ENCODE measurements at regions not wholly inside any gene's neighbourhood (a gene's known extent, or its start where the extent isn't known, plus 50 kb on each side); places are given as distances from the start of the nearest gene placed in this dataset.

DNA sequence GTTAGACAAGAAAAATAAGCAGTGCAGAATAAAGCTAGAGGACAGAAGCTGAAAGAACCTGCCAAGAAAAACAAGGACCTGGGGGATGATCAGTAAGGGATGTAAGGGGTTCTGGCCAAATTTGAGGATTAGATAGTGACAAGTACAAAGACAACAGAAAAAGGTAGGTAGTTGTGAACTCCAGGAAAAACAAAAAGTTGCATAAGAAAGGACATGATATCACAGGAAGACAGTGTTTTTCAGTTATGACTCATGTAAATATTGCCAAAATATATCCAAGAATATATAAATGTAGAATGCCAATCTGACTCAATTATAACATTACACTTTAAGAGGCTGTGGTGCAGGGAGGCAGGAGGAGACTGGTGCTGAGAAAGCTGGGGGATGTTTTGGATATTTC lies 209.8 kb upstream of the SH3BP4 start:
- DNase-seq (ENCODE audit: low read depth) = no peak

DNA sequence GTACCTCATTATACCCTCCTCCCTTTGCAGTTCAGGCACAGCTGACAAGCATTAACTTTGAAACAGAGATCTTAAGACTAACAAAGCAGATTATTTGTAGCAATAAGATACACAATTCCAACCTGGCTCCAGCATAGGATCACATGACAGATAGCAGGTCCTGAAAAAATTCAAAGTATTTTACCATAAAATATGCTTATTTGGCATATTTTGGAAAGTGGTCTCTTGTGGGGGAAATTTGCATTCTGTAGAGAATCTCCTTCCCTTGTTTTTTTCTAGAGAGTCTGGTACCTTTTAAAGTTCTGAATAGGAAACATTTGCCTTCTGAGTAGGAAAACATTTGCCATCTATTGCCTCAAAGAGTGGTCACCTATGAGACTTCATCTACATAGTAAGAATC lies 212.8 kb upstream of the SH3BP4 start:
- no peak overlapping the region for H3K4me3 ChIP-seq (ENCODE audit: low read depth, low read length)
- no peak for DNase-seq (ENCODE audit: low read depth)

More for the DNA sequence above, 209.8 kb upstream of the SH3BP4 start:
- H3K4me3 ChIP-seq (ENCODE audit: low read depth, low read length) = no peak overlapping the region

- H3K4me3 ChIP-seq (ENCODE audit: low read depth, low read length) = no peak overlapping the region
Observed at GRCh38 chr2:234735829-234736228, 216.0 kb upstream of the SH3BP4 start.

DNA sequence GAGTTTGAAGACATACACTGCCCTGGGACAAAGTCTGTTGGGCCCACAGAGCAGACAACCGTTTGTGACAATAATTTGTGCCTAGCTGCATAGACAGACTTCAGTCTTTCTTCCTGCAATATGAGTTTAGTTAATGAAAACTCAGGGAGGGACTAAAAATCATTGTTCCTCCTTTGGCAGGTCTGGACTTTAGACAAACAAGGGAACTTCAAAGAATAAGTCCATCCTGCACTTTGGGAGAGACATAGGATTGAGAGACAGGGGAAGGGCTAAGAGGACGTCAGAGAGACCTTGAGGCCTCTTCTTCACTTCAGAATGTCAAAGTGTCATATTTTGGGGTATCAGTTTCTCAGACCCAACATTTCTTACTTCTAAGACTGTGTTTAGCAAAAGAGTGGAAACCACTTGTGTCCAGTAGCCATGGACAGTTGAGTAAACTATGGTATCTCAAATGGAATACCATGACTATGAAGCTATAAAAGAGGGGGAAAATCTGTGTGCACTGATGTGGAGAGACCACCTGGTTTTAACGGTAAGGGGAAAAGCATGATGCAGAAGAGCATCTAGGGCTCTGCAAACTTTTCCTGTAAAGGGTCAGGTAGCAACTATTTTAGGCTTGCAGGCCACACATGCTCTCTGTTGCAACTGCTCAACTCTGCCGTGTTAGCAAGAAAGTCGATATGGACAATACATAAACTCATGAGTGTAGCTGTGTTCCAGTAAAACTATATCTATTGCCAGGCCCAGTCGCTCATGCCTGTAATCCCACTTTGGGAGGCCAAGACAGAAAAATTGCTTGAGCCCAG lies 217.8 kb upstream of the SH3BP4 start:
- no peak for DNase-seq (ENCODE audit: low read depth)
- no peak overlapping the region for H3K4me3 ChIP-seq (ENCODE audit: low read depth, low read length)

More at GRCh38 chr2:234735829-234736228, 216.0 kb upstream of the SH3BP4 start:
- no peak for DNase-seq (ENCODE audit: low read depth)

DNA sequence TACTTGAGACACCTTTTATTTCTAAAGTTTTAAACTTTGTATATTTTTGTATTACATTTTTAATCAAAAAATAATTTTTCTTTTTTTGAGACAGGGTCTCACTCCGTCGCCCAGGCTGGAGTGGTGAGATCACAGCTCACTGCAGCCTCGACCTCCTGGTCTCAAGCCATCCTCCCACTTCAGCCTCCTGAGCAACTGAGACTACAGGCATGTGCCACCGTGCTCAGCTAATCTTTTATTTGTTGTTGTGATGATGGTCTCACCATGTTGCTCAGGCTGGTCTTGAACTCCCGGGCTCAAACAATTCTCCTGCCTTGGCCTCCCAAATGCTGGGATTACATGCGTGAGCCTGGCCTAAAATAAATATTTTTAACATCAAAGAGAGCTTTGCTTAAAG lies 218.7 kb upstream of the SH3BP4 start:
- no peak overlapping the region for H3K4me3 ChIP-seq (ENCODE audit: low read depth, low read length)
- DNase-seq (ENCODE audit: low read depth) = no peak

- no peak for DNase-seq (ENCODE audit: low read depth)
Observed at GRCh38 chr2:234732404-234733092, 219.3 kb upstream of the SH3BP4 start.

GRCh38 chr2:234731236-234731635 lies 220.6 kb upstream of the SH3BP4 start:
- DNase-seq (ENCODE audit: low read depth) = no peak
- no peak overlapping the region for H3K4me3 ChIP-seq (ENCODE audit: low read depth, low read length)

More at GRCh38 chr2:234732404-234733092, 219.3 kb upstream of the SH3BP4 start:
- no peak overlapping the region for H3K4me3 ChIP-seq (ENCODE audit: low read depth, low read length)

DNA sequence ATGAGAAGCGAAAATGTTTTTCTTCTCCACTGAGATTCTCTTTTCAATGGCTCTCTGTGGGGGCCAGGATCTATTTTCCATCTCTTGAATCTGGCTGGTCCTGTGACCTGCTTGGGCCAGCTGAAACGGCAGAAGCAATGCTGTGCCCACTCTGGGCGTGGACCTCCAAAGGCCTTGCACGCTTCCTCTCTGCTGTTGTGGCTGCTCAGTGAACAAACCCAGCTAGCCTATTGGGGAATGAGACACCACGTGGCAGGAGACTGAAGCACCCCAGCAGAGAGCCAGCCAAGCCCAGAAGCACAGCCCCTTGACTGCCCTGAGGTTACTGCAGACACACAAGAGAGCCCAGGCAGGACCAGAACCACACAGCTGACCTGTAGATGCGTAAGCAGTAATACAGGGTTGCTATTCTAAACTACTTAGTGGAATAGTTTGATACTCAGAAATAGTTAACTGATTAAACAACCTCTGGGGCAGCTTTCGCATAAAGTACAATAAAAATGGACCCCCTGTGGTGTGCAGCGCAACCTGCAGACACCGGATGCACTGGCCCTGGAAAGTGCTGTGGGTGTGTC lies 221.7 kb upstream of the SH3BP4 start:
- no peak overlapping the region for H3K4me3 ChIP-seq (ENCODE audit: low read depth, low read length)
- no peak for DNase-seq (ENCODE audit: low read depth)

DNA sequence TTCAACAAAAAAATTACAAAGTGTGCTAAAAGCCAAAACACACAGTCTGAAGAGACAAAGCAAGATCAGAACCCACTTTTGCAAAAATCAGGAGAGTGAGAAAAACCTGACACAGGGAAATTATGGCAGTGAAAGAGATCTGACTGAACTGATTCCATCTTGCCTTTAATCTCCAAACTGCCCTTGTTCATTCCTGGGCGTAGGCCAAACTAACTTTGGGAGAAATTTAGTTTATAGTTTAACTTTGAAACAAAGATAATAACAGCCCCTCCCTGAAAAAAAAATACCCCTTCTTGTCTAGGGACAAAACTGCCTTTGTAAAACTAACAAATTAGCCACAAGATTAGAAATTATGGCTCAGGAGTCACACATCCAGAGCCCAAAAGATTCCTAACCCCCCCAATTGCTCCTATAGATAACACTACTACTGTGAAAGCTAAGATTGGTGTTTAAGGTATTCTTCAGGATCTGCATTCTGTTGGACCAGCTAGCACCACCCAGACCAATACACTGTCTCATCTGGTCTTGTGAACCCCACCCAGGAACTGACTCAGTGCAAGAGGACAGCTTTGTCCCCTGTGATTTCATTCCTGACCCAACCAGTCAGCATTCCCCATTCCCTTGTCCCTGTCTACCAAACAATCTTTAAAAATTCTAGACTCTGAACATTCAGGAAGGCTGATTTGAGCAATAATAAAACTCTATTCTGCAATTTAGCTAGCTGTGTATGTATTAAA lies 226.1 kb upstream of the SH3BP4 start:
- no peak for DNase-seq (ENCODE audit: low read depth)
- H3K4me3 ChIP-seq (ENCODE audit: low read depth, low read length) = no peak overlapping the region

GRCh38 chr2:234724850-234725249 lies 227.0 kb upstream of the SH3BP4 start:
- H3K4me3 ChIP-seq (ENCODE audit: low read depth, low read length) = no peak overlapping the region
- no peak for DNase-seq (ENCODE audit: low read depth)

- DNase-seq (ENCODE audit: low read depth) = no peak
- H3K4me3 ChIP-seq (ENCODE audit: low read depth, low read length) = no peak overlapping the region
Observed at GRCh38 chr2:234723400-234723799, 226.5 kb upstream of the ARL4C start.

GRCh38 chr2:234722176-234722575 lies 225.3 kb upstream of the ARL4C start:
- DNase-seq (ENCODE audit: low read depth) = no peak
- no peak overlapping the region for H3K4me3 ChIP-seq (ENCODE audit: low read depth, low read length)

GRCh38 chr2:234719116-234719716 lies 222.3 kb upstream of the ARL4C start:
- DNase-seq (ENCODE audit: low read depth) = no peak
- no peak overlapping the region for H3K4me3 ChIP-seq (ENCODE audit: low read depth, low read length)

- H3K4me3 ChIP-seq (ENCODE audit: low read depth, low read length) = no peak overlapping the region
- no peak for DNase-seq (ENCODE audit: low read depth)
Observed at GRCh38 chr2:234716271-234716670, 219.4 kb upstream of the ARL4C start.

DNA sequence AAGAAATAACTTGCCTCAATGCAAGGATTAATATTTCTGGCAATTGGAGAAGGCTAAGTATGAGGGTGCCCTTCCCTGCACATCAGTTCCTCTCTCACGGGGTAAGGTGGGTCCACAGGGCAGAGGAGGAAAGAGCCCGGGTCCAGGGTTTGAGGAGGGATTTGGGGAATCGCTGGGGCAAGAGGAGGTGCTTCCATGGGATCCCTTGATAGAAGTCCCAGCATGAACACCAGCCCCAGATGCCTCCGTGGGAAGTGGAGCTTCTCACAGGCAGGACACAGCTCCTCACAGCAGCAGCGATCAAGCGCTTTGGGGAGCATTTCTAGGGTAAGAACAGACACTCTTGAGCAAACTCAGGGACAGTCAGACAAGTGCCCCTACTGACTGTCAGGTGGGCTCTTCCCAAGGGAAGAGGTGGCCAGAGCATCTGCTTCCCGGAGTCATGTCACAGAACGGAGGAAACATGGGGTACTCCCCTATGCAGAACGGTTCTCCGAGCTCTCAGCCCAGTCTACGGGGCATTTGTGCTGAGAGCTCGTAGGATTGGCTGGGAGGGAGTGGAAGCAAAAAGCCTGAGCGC lies 218.9 kb upstream of the ARL4C start:
- DNase-seq (ENCODE audit: low read depth) = no peak
- H3K4me3 ChIP-seq (ENCODE audit: low read depth, low read length) = no peak overlapping the region

- DNase-seq (ENCODE audit: low read depth) = no peak
- no peak overlapping the region for H3K4me3 ChIP-seq (ENCODE audit: low read depth, low read length)
Observed at GRCh38 chr2:234714711-234715110, 217.8 kb upstream of the ARL4C start.

GRCh38 chr2:234712421-234712935 lies 215.6 kb upstream of the ARL4C start:
- DNase-seq (ENCODE audit: low read depth) = no peak
- no peak overlapping the region for H3K4me3 ChIP-seq (ENCODE audit: low read depth, low read length)

GRCh38 chr2:234711308-234711707 lies 214.4 kb upstream of the ARL4C start:
- H3K4me3 ChIP-seq (ENCODE audit: low read depth, low read length) = no peak overlapping the region
- DNase-seq (ENCODE audit: low read depth) = no peak

DNA sequence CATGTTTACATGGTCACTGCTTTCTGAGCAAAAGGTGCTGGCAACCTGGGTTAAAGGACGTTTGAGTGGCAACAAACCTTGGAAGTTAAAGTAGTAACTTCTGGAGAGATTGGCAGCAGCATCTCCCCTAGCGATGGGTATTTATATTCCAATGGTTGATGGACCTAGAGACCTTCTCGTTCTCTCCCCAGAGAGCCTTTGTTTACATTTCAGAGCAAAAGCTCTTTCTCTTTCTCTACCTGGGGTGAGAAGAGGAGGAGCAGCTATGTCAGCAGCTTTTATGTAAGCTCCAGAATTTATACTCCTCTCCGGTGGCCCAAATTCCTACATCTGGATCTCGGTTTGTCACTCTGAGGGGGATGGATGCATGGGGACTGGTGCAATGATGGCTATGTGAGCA lies 213.7 kb upstream of the ARL4C start:
- no peak overlapping the region for H3K4me3 ChIP-seq (ENCODE audit: low read depth, low read length)
- no peak for DNase-seq (ENCODE audit: low read depth)
